ENCODE measurements at regions not wholly inside any gene's neighbourhood (a gene's known extent, or its start where the extent isn't known, plus 50 kb on each side); places are given as distances from the start of the nearest gene placed in this dataset.
"Not testable (repeated sequence)": the region's sequence is repeated elsewhere in the genome, so short reads cannot be mapped to it uniquely, and the experiment has no call there.

- H3K36me3 Mint-ChIP-seq (ENCODE audit: low read depth); H3K27ac Mint-ChIP-seq; H3K4me3 Mint-ChIP-seq; H3K9me3 Mint-ChIP-seq (ENCODE audit: insufficient read depth); H3K27me3 Mint-ChIP-seq (ENCODE audit: low read depth); CTCF ChIA-PET; POLR2A ChIA-PET; H3K4me1 Mint-ChIP-seq (ENCODE audit: low read depth); ATAC-seq; DNase-seq: not testable (repeated sequence)
These were observed 80.8 kb downstream of the KCNJ18 start for GRCh38 chr17:21772991-21773713.

GRCh38 chr17:21774263-21774662 lies 81.9 kb downstream of the KCNJ18 start:
- Mint-ChIP-seq H3K27me3 (ENCODE audit: low read depth) (no peaks in the 10 kb centered on the region), H3K36me3 (ENCODE audit: low read depth) (no peaks in the 10 kb centered on the region), H3K4me3 (no peak overlapping the region), H3K4me1 (ENCODE audit: low read depth) (no peaks in the 10 kb centered on the region), H3K27ac (no peak overlapping the region), H3K9me3 (ENCODE audit: insufficient read depth) (peaks cover 6% of the 10 kb centered on the region)
- ChIA-PET POLR2A (no interaction called here), CTCF (no interaction called here)
- DNase-seq, result no peak
- no peak for ATAC-seq

- H3K4me1 Mint-ChIP-seq (ENCODE audit: low read depth); H3K27me3 Mint-ChIP-seq (ENCODE audit: low read depth); DNase-seq; H3K27ac Mint-ChIP-seq; ATAC-seq; POLR2A ChIA-PET; H3K36me3 Mint-ChIP-seq (ENCODE audit: low read depth); H3K4me3 Mint-ChIP-seq; CTCF ChIA-PET; H3K9me3 Mint-ChIP-seq (ENCODE audit: insufficient read depth): not testable (repeated sequence)
These were observed 83.2 kb downstream of the KCNJ18 start for GRCh38 chr17:21775566-21775965.

- POLR2A ChIA-PET; DNase-seq; H3K27me3 Mint-ChIP-seq (ENCODE audit: low read depth); H3K4me1 Mint-ChIP-seq (ENCODE audit: low read depth); H3K36me3 Mint-ChIP-seq (ENCODE audit: low read depth); ATAC-seq; H3K27ac Mint-ChIP-seq; CTCF ChIA-PET; H3K9me3 Mint-ChIP-seq (ENCODE audit: insufficient read depth); H3K4me3 Mint-ChIP-seq: not testable (repeated sequence)
These were observed 84.6 kb downstream of the KCNJ18 start for GRCh38 chr17:21776921-21777320.

- H3K9me3 Mint-ChIP-seq (ENCODE audit: insufficient read depth); H3K36me3 Mint-ChIP-seq (ENCODE audit: low read depth); H3K27me3 Mint-ChIP-seq (ENCODE audit: low read depth); H3K4me3 Mint-ChIP-seq; DNase-seq; H3K4me1 Mint-ChIP-seq (ENCODE audit: low read depth); H3K27ac Mint-ChIP-seq; ATAC-seq; POLR2A ChIA-PET; CTCF ChIA-PET: not testable (repeated sequence)
These were observed 86.5 kb downstream of the KCNJ18 start for GRCh38 chr17:21778866-21779265.

GRCh38 chr17:21780293-21780888 lies 88.1 kb downstream of the KCNJ18 start:
- CTCF ChIA-PET; H3K4me1 Mint-ChIP-seq (ENCODE audit: low read depth); H3K4me3 Mint-ChIP-seq; DNase-seq; H3K27me3 Mint-ChIP-seq (ENCODE audit: low read depth); ATAC-seq; H3K9me3 Mint-ChIP-seq (ENCODE audit: insufficient read depth); H3K27ac Mint-ChIP-seq; H3K36me3 Mint-ChIP-seq (ENCODE audit: low read depth); POLR2A ChIA-PET: not testable (repeated sequence)

GRCh38 chr17:21780919-21781665 lies 88.8 kb downstream of the KCNJ18 start:
- H3K27me3 Mint-ChIP-seq (ENCODE audit: low read depth); H3K36me3 Mint-ChIP-seq (ENCODE audit: low read depth); H3K27ac Mint-ChIP-seq; H3K9me3 Mint-ChIP-seq (ENCODE audit: insufficient read depth); DNase-seq; H3K4me1 Mint-ChIP-seq (ENCODE audit: low read depth); H3K4me3 Mint-ChIP-seq; CTCF ChIA-PET; POLR2A ChIA-PET; ATAC-seq: not testable (repeated sequence)

- DNase-seq; H3K4me1 Mint-ChIP-seq (ENCODE audit: low read depth); CTCF ChIA-PET; H3K36me3 Mint-ChIP-seq (ENCODE audit: low read depth); H3K9me3 Mint-ChIP-seq (ENCODE audit: insufficient read depth); POLR2A ChIA-PET; H3K27me3 Mint-ChIP-seq (ENCODE audit: low read depth); ATAC-seq; H3K4me3 Mint-ChIP-seq; H3K27ac Mint-ChIP-seq: not testable (repeated sequence)
These were observed 89.3 kb downstream of the KCNJ18 start for GRCh38 chr17:21781666-21782024.

- POLR2A ChIA-PET; H3K4me1 Mint-ChIP-seq (ENCODE audit: low read depth); DNase-seq; H3K27me3 Mint-ChIP-seq (ENCODE audit: low read depth); H3K4me3 Mint-ChIP-seq; CTCF ChIA-PET; ATAC-seq; H3K27ac Mint-ChIP-seq; H3K9me3 Mint-ChIP-seq (ENCODE audit: insufficient read depth); H3K36me3 Mint-ChIP-seq (ENCODE audit: low read depth): not testable (repeated sequence)
These were observed 89.8 kb downstream of the KCNJ18 start for GRCh38 chr17:21782107-21782506.

- H3K36me3 Mint-ChIP-seq (ENCODE audit: low read depth); POLR2A ChIA-PET; H3K9me3 Mint-ChIP-seq (ENCODE audit: insufficient read depth); H3K4me1 Mint-ChIP-seq (ENCODE audit: low read depth); DNase-seq; H3K27ac Mint-ChIP-seq; H3K27me3 Mint-ChIP-seq (ENCODE audit: low read depth); ATAC-seq; H3K4me3 Mint-ChIP-seq; CTCF ChIA-PET: not testable (repeated sequence)
These were observed 90.3 kb downstream of the KCNJ18 start for GRCh38 chr17:21782604-21783003.

GRCh38 chr17:21783017-21783416 lies 90.7 kb downstream of the KCNJ18 start:
- H3K4me3 Mint-ChIP-seq; H3K27ac Mint-ChIP-seq; POLR2A ChIA-PET; H3K9me3 Mint-ChIP-seq (ENCODE audit: insufficient read depth); H3K36me3 Mint-ChIP-seq (ENCODE audit: low read depth); DNase-seq; CTCF ChIA-PET; H3K27me3 Mint-ChIP-seq (ENCODE audit: low read depth); ATAC-seq; H3K4me1 Mint-ChIP-seq (ENCODE audit: low read depth): not testable (repeated sequence)

GRCh38 chr17:21814272-21814671 lies 121.9 kb downstream of the KCNJ18 start:
- POLR2A ChIA-PET, result not testable (repeated sequence)

More at GRCh38 chr17:21814272-21814671, 121.9 kb downstream of the KCNJ18 start:
- CTCF ChIA-PET; H3K4me3 Mint-ChIP-seq; H3K9me3 Mint-ChIP-seq (ENCODE audit: insufficient read depth); H3K4me1 Mint-ChIP-seq (ENCODE audit: low read depth); ATAC-seq; DNase-seq; H3K36me3 Mint-ChIP-seq (ENCODE audit: low read depth); H3K27me3 Mint-ChIP-seq (ENCODE audit: low read depth); H3K27ac Mint-ChIP-seq: not testable (repeated sequence)

Measured in activated CD8-positive, alpha-beta T cell treated with anti-CD3 and anti-CD28 coated beads, Interleukin-2, amount 10 ng/mL, durations not matched to agents 7 days and 5 days (primary cell).